SK-N-SH (cell line): ENCODE measurements at regions not wholly inside any gene's neighbourhood (a gene's known extent, or its start where the extent isn't known, plus 50 kb on each side); places are given as distances from the start of the nearest gene placed in this dataset.

Source experiments
- CTCF ChIA-PET: fragments of 300-600, 350-600 bp; formaldehyde crosslinking; extraction: SDS; loops from one replicate; lab custom pipeline; 2021; lab: Yijun Ruan, JAX
- POLR2A ChIA-PET: fragments of 350-600 bp; sonication (Branson Sonifier 250); formaldehyde crosslinking; extraction: SDS; loops from one replicate; lab custom pipeline; 2020; ENCODE audit warnings: antibody characterized with exemption, inconsistent platforms; lab: Yijun Ruan, JAX
- DNase-seq: peaks from one replicate; pipeline ENCODE4 v3.0.0; 2012
- H2AFZ ChIP-seq: fragments of 200-600 bp; sonication (generic); 2 replicates; pipeline ENCODE4 v1.8.1; 2016; ENCODE audit warnings: antibody characterized with exemption, mild to moderate bottlenecking, low read depth
- H3F3A ChIP-seq: fragments of 200-600 bp; sonication (generic); replicated peaks from 2 replicates; pipeline ENCODE3; 2016; ENCODE audit warnings: antibody characterized with exemption, mild to moderate bottlenecking; ENCODE audit not compliant: insufficient read depth
- H3K27ac ChIP-seq, 2 experiments: fragments of 200-500 bp in 1 of 2; fragments of 200-600 bp in 1 of 2; sonication (Bioruptor generic) in 1 of 2; sonication (generic), shearing (Covaris generic) in 1 of 2; 2 replicates each; pipeline versions ENCODE4 v1.5.1 to v1.6.1; 2014 to 2016; ENCODE audit warnings: low read depth in 2 of 2, inconsistent platforms in 1 of 2, low read length in 1 of 2, mild to moderate bottlenecking in 1 of 2, mixed read lengths in 1 of 2
- H3K27me3 ChIP-seq: fragments of 200-600 bp; sonication (generic), shearing (Covaris generic); 2 replicates; pipeline ENCODE4 v1.6.1; 2016; ENCODE audit warnings: mixed run types; ENCODE audit not compliant: insufficient read depth
- H3K36me3 ChIP-seq, 2 experiments: fragments of 200-500 bp in 1 of 2; fragments of 200-600 bp in 1 of 2; sonication (Bioruptor generic) in 1 of 2; sonication (generic) in 1 of 2; replicated peaks in 1 of 2; 2 replicates each; pipeline versions ENCODE3 to v1.5.1; 2014 to 2016; ENCODE audit warnings: low read length in 1 of 2, mild to moderate bottlenecking in 1 of 2; ENCODE audit not compliant: insufficient read depth in 2 of 2, control insufficient read depth in 1 of 2
- H3K4me1 ChIP-seq, 2 experiments: fragments of 200-500 bp in 1 of 2; fragments of 200-600 bp in 1 of 2; sonication (Bioruptor generic) in 1 of 2; sonication (generic), shearing (Covaris generic) in 1 of 2; 2 replicates each; pipeline versions ENCODE4 v1.5.1 to v1.6.1; 2014 to 2016; ENCODE audit warnings: low read depth in 1 of 2, low read length in 1 of 2, mixed run types in 1 of 2; ENCODE audit not compliant: insufficient read depth in 2 of 2, control insufficient read depth in 1 of 2
- H3K4me2 ChIP-seq: fragments of 200-600 bp; sonication (generic), shearing (Covaris generic); 2 replicates; pipeline ENCODE4 v1.6.1; 2017; ENCODE audit warnings: mixed run types
- H3K4me3 ChIP-seq, 2 experiments: fragments of 200-500 bp in 1 of 2; fragments of 200-600 bp in 1 of 2; sonication (Bioruptor generic) in 1 of 2; sonication (generic), shearing (Covaris generic) in 1 of 2; 2 replicates each; pipeline versions ENCODE4 v1.5.1 to v1.8.1; 2014 to 2016; ENCODE audit warnings: low read depth in 2 of 2, inconsistent platforms in 1 of 2, low read length in 1 of 2, mild to moderate bottlenecking in 1 of 2, mixed read lengths in 1 of 2, moderate library complexity in 1 of 2
- H3K79me2 ChIP-seq: fragments of 200-600 bp; sonication (generic); 2 replicates; pipeline ENCODE4 v1.8.1; 2017; ENCODE audit warnings: mild to moderate bottlenecking; ENCODE audit not compliant: insufficient read depth
- H3K9ac ChIP-seq: fragments of 200-600 bp; sonication (generic); 2 replicates; pipeline ENCODE4 v1.6.1; 2017; ENCODE audit warnings: mixed run types
- H3K9me2 ChIP-seq: fragments of 200-600 bp; sonication (generic); 2 replicates; pipeline ENCODE4 v1.6.1; 2017; ENCODE audit warnings: mixed run types
- H3K9me3 ChIP-seq: fragments of 200-600 bp; sonication (generic); 2 replicates; pipeline ENCODE4 v1.6.1; 2017; ENCODE audit warnings: mixed run types, mild to moderate bottlenecking, moderate library complexity
- H4K20me1 ChIP-seq: fragments of 200-600 bp; sonication (generic); 2 replicates; pipeline ENCODE4 v1.6.1; 2017; ENCODE audit warnings: mild to moderate bottlenecking, mixed run types; ENCODE audit not compliant: insufficient read depth
- CTCF ChIP-seq: fragments of 200-600 bp; sonication (generic); IDR thresholded peaks from 2 replicates; pipeline ENCODE4 v1.6.1; 2017; ENCODE audit warnings: antibody characterized with exemption, mild to moderate bottlenecking, moderate library complexity
- FOSL2 ChIP-seq: IDR thresholded peaks from 2 replicates; pipeline ENCODE4 v1.4.0; 2012; ENCODE audit warnings: low read depth, mild to moderate bottlenecking, moderate library complexity, borderline replicate concordance
- GATA2 ChIP-seq: sonication (generic); formaldehyde crosslinking; IDR thresholded peaks from 2 replicates; pipeline ENCODE4 v1.5.0; 2020; ENCODE audit warnings: mild to moderate bottlenecking, missing genetic modification reagents
- MAX ChIP-seq: IDR thresholded peaks from 2 replicates; pipeline ENCODE4 v1.4.0; 2012; ENCODE audit warnings: low read depth
- MXI1 ChIP-seq: IDR thresholded peaks from 2 replicates; pipeline ENCODE4 v1.6.1; 2012; ENCODE audit warnings: mild to moderate bottlenecking, low read depth, low read length, improper control_type of control experiment
- NFIC ChIP-seq: IDR thresholded peaks from 2 replicates; pipeline ENCODE4 v1.4.0; 2012; ENCODE audit warnings: borderline replicate concordance
- PBX3 ChIP-seq: IDR thresholded peaks from 2 replicates; pipeline ENCODE4; 2012
- POLR2AphosphoS5 ChIP-seq: IDR thresholded peaks from 2 replicates; pipeline ENCODE4 v1.6.1; 2012; ENCODE audit warnings: low read depth, low read length
- RAD21 ChIP-seq: IDR thresholded peaks from 2 replicates; pipeline ENCODE4 v1.6.1; 2012; ENCODE audit warnings: mild to moderate bottlenecking, low read length
- RCOR1 ChIP-seq: fragments of 150-350 bp; IDR thresholded peaks from 2 replicates; pipeline ENCODE4 v1.6.1; 2017; ENCODE audit warnings: antibody characterized with exemption, low read length
- REST ChIP-seq: IDR thresholded peaks from 2 replicates; pipeline ENCODE4 v1.6.1; 2012; ENCODE audit warnings: mild to moderate bottlenecking, low read depth, low read length, moderate library complexity
- SIN3A ChIP-seq: IDR thresholded peaks from 2 replicates; pipeline ENCODE4 v1.6.1; 2012; ENCODE audit warnings: low read depth, mild to moderate bottlenecking, low read length, moderate library complexity, borderline replicate concordance
- TAF1 ChIP-seq: IDR thresholded peaks from 2 replicates; pipeline ENCODE4 v1.6.1; 2012; ENCODE audit warnings: low read depth, mild to moderate bottlenecking, low read length, moderate library complexity, borderline replicate concordance
- TEAD4 ChIP-seq: IDR thresholded peaks from 2 replicates; pipeline ENCODE4 v1.4.0; 2012; ENCODE audit warnings: mild to moderate bottlenecking, borderline replicate concordance; ENCODE audit not compliant: insufficient read depth
- USF1 ChIP-seq: IDR thresholded peaks from 2 replicates; pipeline ENCODE4 v1.4.0; 2012; ENCODE audit warnings: low read depth, borderline replicate concordance
- WGBS: methylation state at CpG from one replicate; pipeline ENCODE4 v1.1.6; 2017; ENCODE audit warnings: low lambda C conversion rate; 5-methylcytosine and 5-hydroxymethylcytosine counted together

GRCh38 chr1:193703655-193704054 is 517.2 kb upstream of the B3GALT2 start:
- Histone ChIP-seq H3K9me2 (no peaks in the 10 kb centered on the region), H3K9ac (no peak overlapping the region), H2AFZ (no peak overlapping the region), H3K4me1 (peaks cover 4% of the 10 kb centered on the region in 2 experiments; a peak in 2 of 4 replicates), H3F3A (peaks cover 7% of the 10 kb centered on the region), H3K27ac (no peak overlapping the region), H3K9me3 (no peaks in the 10 kb centered on the region), H3K4me2 (no peak overlapping the region), H3K36me3 (no peaks in the 10 kb centered on the region), H3K4me3 (no peak overlapping the region), H3K27me3 (no peaks in the 10 kb centered on the region), H4K20me1 (no peaks in the 10 kb centered on the region), H3K79me2 (no peaks in the 10 kb centered on the region)
- CTCF ChIA-PET, result interaction anchor here (2.0 kb wide), 1 partner anchor 10 kb away, joined by 6 read pairs; no protein-coding TSS in a partner anchor
- TF ChIP-seq RCOR1, result no peak
- TF ChIP-seq POLR2AphosphoS5, result no peak
- TF ChIP-seq NFIC, result no peak
- no peak for TF ChIP-seq FOSL2
- no peak for TF ChIP-seq TAF1
- no peak for TF ChIP-seq USF1
- TF ChIP-seq SIN3A, result no peak
- no peak for TF ChIP-seq GATA2 (CRISPR knock-in tag)
- TF ChIP-seq TEAD4, result no peak
- DNase-seq, result no peak
- 91% methylated on average over 1 of the region's 1 CpG for WGBS
- POLR2A ChIA-PET, result no interaction called here

GRCh38 chr1:193703121-193703520 is 516.7 kb upstream of the B3GALT2 start:
- H3K4me2 ChIP-seq, result no peak overlapping the region
- POLR2A ChIA-PET, result no interaction called here
- H2AFZ ChIP-seq, result no peak overlapping the region
- H3K9ac ChIP-seq, result no peak overlapping the region
- no peaks in the 10 kb centered on the region for H3K36me3 ChIP-seq
- no peak overlapping the region; a peak in 1 of 4 replicates for H3K27ac ChIP-seq
- H4K20me1 ChIP-seq, result no peaks in the 10 kb centered on the region
- H3K4me3 ChIP-seq, result no peak overlapping the region
- H3K9me2 ChIP-seq, result no peaks in the 10 kb centered on the region
- no peak for DNase-seq
- peaks cover 4% of the 10 kb centered on the region in 2 experiments; a peak in 2 of 4 replicates for H3K4me1 ChIP-seq
- H3K79me2 ChIP-seq, result no peaks in the 10 kb centered on the region
- no peak for TF ChIP-seq PBX3
- TF ChIP-seq, all 33 proteins: peak for 0
- H3F3A ChIP-seq, result peaks cover 7% of the 10 kb centered on the region
- H3K9me3 ChIP-seq, result no peaks in the 10 kb centered on the region
- CTCF ChIA-PET, result interaction anchor here (2.0 kb wide), 1 partner anchor 9 kb away, joined by 6 read pairs; no protein-coding TSS in a partner anchor
- no peaks in the 10 kb centered on the region for H3K27me3 ChIP-seq

GRCh38 chr1:193701759-193702158 is 515.3 kb upstream of the B3GALT2 start:
- ChIA-PET CTCF (no interaction called here), POLR2A (no interaction called here)
- H3K9me2 ChIP-seq, result no peaks in the 10 kb centered on the region
- TF ChIP-seq RAD21 (no peak), REST (no peak), TAF1 (no peak), CTCF (no peak), FOSL2 (no peak), MXI1 (no peak), TEAD4 (no peak), RCOR1 (no peak), MAX (no peak)

More at GRCh38 chr1:193701759-193702158, 515.3 kb upstream of the B3GALT2 start:
- H4K20me1 ChIP-seq, result no peaks in the 10 kb centered on the region
- H3K36me3 ChIP-seq, result no peaks in the 10 kb centered on the region
- DNase-seq, result no peak
- H3K9me3 ChIP-seq, result no peaks in the 10 kb centered on the region
- peaks cover 4% of the 10 kb centered on the region in 2 experiments; a peak in 2 of 4 replicates for H3K4me1 ChIP-seq
- no peaks in the 10 kb centered on the region for H3K27me3 ChIP-seq
- no peaks in the 10 kb centered on the region for H3K79me2 ChIP-seq
- no peak overlapping the region for H2AFZ ChIP-seq
- H3K4me2 ChIP-seq, result no peak overlapping the region
- H3F3A ChIP-seq, result peaks cover 7% of the 10 kb centered on the region
- H3K27ac ChIP-seq, result peak overlapping the region; percentile 19 to 85; a peak in 2 of 4 replicates
- H3K9ac ChIP-seq, result no peak overlapping the region
- H3K4me3 ChIP-seq, result no peak overlapping the region
